SU-DHL-6 (cell line): ENCODE measurements at regions not wholly inside any gene's neighbourhood (a gene's known extent, or its start where the extent isn't known, plus 50 kb on each side); places are given as distances from the start of the nearest gene placed in this dataset.

Source experiments
- CTCF ChIP-seq: fragments of 200-600 bp; sonication (generic); IDR thresholded peaks from one replicate; pipeline ENCODE4 v1.5.1; 2017; ENCODE audit warnings: antibody characterized with exemption, mild to moderate bottlenecking, low read length, moderate library complexity; ENCODE audit not compliant: insufficient read depth, poor library complexity, severe bottlenecking
- EZH2phosphoT487 ChIP-seq: fragments of 200-600 bp; sonication (generic), shearing (Covaris generic); conservative IDR thresholded peaks from 2 replicates; pipeline ENCODE4 v1.6.1; 2018; ENCODE audit warnings: mild to moderate bottlenecking, antibody characterized with exemption, low read length, moderate library complexity, mixed read lengths

GRCh38 chr7:25385506-25386136, 157.3 kb upstream of the NPVF start:
- no peak for TF ChIP-seq CTCF
- TF ChIP-seq EZH2phosphoT487 = no peak
